Thoracic aorta (tissue), 2 donors: ENCODE measurements at regions not wholly inside any gene's neighbourhood (a gene's known extent, or its start where the extent isn't known, plus 50 kb on each side); places are given as distances from the start of the nearest gene placed in this dataset.

Source experiments
- ATAC-seq: fragments of 150-250 bp; one replicate; pipeline ENCODE4 v1.8.0; 2017; ENCODE audit warnings: low read depth; ENCODE audit not compliant: insufficient number of reproducible peaks, low FRiP score
- DNase-seq: peaks from one replicate; pipeline ENCODE4 v3.0.0-alpha.2; 2020; ENCODE audit warnings: low spot score
- H3K27ac ChIP-seq, 2 donors: fragments of 200-600 bp; sonication (generic); 1 replicate in 1 of 2; 2 replicates in 1 of 2; pipeline ENCODE4 v1.5.1; 2016; ENCODE audit warnings: mild to moderate bottlenecking in 2 of 2, moderate library complexity in 2 of 2
- H3K27me3 ChIP-seq: fragments of 200-600 bp; sonication (generic); replicated peaks from 2 replicates; pipeline ENCODE4 v1.6.0; 2016; ENCODE audit warnings: mild to moderate bottlenecking; ENCODE audit not compliant: insufficient read depth
- H3K36me3 ChIP-seq: fragments of 200-600 bp; sonication (generic); one replicate; pipeline ENCODE4 v1.5.1; 2016
- H3K4me1 ChIP-seq, 2 donors: fragments of 200-600 bp; sonication (generic); 1 replicate in 1 of 2; 2 replicates in 1 of 2; pipeline versions ENCODE4 v1.5.1 to v1.6.0; 2016; ENCODE audit warnings: low read depth in 2 of 2, mild to moderate bottlenecking in 1 of 2; ENCODE audit not compliant: control insufficient read depth in 1 of 2
- H3K4me3 ChIP-seq: fragments of 200-600 bp; sonication (generic); 2 replicates; pipeline ENCODE4 v1.5.1; 2016; ENCODE audit warnings: mild to moderate bottlenecking
- H3K9me3 ChIP-seq: fragments of 200-600 bp; sonication (generic); 2 replicates; pipeline ENCODE4 v1.5.1; 2016
- TF ChIP-seq, protein P1 (sequence below): fragments of 200-600 bp; sonication (generic); IDR thresholded peaks from one replicate; pipeline ENCODE4 v1.5.1; 2019; ENCODE audit warnings: antibody characterized with exemption

DNA sequence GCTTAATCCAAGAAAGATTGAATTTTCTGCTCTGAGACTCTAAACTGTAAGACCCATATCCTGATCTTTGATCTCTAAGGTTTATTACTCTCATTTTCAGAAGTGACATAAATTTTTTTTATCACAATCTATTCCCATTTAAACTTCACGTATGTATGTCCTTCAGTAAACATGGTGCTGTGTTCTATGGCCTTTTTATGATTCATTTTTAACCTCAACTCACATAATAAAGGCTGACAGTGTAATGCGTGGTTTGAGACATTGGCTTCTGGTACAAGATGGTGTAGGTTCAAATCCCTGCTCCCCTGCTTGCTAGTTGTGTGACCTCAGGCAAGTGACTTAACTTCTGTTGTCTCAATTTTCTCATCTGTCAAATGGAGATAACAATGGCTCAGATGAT, 306.0 kb upstream of the AADAT start:
- ATAC-seq (no peak), DNase-seq (no peak)
- Histone ChIP-seq H3K4me3 (no peak overlapping the region), H3K4me1 (no peaks in the 10 kb centered on the region), H3K27ac (no peak overlapping the region), H3K27me3 (no peaks in the 10 kb centered on the region), H3K9me3 (no peaks in the 10 kb centered on the region), H3K36me3 (no peaks in the 10 kb centered on the region)
- TF ChIP-seq, protein P1, sequence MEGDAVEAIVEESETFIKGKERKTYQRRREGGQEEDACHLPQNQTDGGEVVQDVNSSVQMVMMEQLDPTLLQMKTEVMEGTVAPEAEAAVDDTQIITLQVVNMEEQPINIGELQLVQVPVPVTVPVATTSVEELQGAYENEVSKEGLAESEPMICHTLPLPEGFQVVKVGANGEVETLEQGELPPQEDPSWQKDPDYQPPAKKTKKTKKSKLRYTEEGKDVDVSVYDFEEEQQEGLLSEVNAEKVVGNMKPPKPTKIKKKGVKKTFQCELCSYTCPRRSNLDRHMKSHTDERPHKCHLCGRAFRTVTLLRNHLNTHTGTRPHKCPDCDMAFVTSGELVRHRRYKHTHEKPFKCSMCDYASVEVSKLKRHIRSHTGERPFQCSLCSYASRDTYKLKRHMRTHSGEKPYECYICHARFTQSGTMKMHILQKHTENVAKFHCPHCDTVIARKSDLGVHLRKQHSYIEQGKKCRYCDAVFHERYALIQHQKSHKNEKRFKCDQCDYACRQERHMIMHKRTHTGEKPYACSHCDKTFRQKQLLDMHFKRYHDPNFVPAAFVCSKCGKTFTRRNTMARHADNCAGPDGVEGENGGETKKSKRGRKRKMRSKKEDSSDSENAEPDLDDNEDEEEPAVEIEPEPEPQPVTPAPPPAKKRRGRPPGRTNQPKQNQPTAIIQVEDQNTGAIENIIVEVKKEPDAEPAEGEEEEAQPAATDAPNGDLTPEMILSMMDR: no peak

DNA sequence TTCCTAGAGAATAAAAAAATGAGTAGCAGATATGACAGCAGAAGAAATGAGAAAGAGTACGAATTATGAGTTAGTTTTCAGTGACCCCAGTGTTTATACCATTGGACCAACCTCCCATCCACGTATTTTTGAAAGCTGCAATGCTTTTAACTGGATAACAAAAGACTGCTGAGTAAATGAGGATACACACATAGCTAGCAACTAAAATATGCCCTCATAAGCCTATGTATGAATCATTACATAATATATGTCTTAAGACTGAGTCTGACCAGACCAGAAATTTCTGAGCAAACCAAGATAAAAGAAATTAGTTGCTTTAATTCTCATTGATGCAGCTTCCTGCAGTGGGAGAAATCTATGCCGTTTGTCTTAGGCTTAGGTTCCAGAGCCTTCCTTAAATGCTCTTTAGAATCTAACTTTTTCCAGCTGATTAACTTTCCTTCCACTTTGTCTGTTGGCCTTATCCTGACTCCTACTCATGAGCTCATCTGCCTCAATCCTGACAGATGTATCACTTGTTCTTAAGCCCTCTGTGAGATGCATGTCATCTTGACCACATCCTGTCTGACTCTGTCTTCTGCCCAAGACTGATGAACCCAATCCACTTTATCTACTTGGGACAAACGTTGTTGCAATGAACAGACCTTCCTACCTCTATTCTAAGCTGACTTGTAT, 301.4 kb upstream of the AADAT start:
- H3K4me1 ChIP-seq: no peaks in the 10 kb centered on the region
- H3K36me3 ChIP-seq: no peaks in the 10 kb centered on the region
- H3K9me3 ChIP-seq: no peaks in the 10 kb centered on the region
- H3K4me3 ChIP-seq: no peak overlapping the region
- DNase-seq (no peak), ATAC-seq (no peak)
- H3K27ac ChIP-seq: no peak overlapping the region
- H3K27me3 ChIP-seq: no peaks in the 10 kb centered on the region
- TF ChIP-seq, protein P1: no peak

DNA sequence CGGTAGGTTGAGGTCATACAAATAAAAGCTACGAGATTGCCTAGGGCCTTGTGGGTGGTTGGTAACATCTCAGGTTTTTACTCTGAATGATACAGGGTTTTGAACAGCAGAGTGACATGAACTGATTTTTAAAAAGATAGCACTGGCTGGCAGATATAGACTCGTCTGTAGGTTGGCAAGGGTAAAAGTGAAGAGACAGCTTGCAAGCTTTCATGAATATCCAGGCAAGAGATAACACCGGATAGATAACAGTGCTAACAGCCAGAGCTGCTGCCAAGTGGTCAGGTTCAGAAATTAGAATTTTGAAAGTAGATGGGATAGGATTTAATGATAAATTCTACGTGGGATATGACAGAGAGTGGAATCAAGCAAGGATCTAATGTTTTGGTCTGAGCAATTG, 299.7 kb upstream of the AADAT start:
- no peak for ATAC-seq
- no peaks in the 10 kb centered on the region for H3K27me3 ChIP-seq
- no peaks in the 10 kb centered on the region for H3K4me1 ChIP-seq
- peaks cover 4% of the 10 kb centered on the region for H3K9me3 ChIP-seq
- no peaks in the 10 kb centered on the region for H3K36me3 ChIP-seq
- no peak overlapping the region for H3K27ac ChIP-seq
- no peak overlapping the region for H3K4me3 ChIP-seq
- TF ChIP-seq, protein P1: no peak
- no peak for DNase-seq

DNA sequence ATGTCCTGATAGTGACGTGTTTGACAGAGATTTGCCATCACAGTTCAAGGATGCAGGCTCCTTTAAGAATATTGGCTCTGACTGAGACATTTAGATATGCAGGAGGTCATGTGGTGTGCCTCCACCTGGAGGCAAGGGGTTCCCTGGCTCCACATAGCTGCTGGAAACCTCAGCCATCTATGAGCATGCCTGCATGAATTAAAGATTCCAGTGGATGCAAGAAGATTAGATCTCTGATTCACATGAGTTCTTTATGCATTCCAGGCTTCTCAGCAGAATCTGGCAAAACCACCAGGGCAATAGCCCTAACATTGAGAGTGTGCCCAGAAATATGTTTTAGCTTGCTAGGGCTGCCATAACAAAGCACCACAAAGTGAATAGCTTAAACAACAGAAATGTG, 298.5 kb upstream of the AADAT start:
- no peak overlapping the region for H3K27ac ChIP-seq
- DNase-seq: no peak
- H3K4me1 ChIP-seq: no peaks in the 10 kb centered on the region
- ATAC-seq: no peak
- no peaks in the 10 kb centered on the region for H3K27me3 ChIP-seq
- TF ChIP-seq, protein P1: no peak
- H3K9me3 ChIP-seq: peaks cover 6% of the 10 kb centered on the region
- H3K36me3 ChIP-seq: no peaks in the 10 kb centered on the region
- no peak overlapping the region for H3K4me3 ChIP-seq

DNA sequence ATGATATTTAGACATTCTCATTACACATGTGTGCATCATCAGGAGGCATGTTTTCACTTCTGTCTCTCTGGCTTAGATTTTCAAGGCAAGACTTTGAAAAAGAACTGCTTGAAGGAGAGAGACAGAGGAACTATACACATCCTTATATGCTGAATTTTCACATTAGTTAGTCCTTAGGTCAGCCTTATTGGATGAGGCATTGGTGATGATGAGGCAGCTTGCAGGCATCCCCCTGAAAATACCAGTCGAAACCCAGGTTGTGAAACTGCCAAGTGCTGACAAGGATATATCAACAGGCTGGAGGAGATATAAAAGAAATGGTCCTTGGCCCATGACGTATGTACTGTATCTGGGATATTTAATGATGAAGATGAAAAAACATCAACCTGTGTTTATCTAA, 297.2 kb upstream of the AADAT start:
- ATAC-seq: no peak
- TF ChIP-seq, protein P1: no peak
- no peak for DNase-seq
- Histone ChIP-seq H3K9me3 (peaks cover 6% of the 10 kb centered on the region), H3K36me3 (no peaks in the 10 kb centered on the region), H3K4me3 (no peak overlapping the region), H3K27me3 (no peaks in the 10 kb centered on the region), H3K27ac (no peak overlapping the region), H3K4me1 (no peaks in the 10 kb centered on the region)
